ENCODE measurements at regions not wholly inside any gene's neighbourhood (a gene's known extent, or its start where the extent isn't known, plus 50 kb on each side); places are given as distances from the start of the nearest gene placed in this dataset.
"Not testable (repeated sequence)": the region's sequence is repeated elsewhere in the genome, so short reads cannot be mapped to it uniquely, and the experiment has no call there.

DNA sequence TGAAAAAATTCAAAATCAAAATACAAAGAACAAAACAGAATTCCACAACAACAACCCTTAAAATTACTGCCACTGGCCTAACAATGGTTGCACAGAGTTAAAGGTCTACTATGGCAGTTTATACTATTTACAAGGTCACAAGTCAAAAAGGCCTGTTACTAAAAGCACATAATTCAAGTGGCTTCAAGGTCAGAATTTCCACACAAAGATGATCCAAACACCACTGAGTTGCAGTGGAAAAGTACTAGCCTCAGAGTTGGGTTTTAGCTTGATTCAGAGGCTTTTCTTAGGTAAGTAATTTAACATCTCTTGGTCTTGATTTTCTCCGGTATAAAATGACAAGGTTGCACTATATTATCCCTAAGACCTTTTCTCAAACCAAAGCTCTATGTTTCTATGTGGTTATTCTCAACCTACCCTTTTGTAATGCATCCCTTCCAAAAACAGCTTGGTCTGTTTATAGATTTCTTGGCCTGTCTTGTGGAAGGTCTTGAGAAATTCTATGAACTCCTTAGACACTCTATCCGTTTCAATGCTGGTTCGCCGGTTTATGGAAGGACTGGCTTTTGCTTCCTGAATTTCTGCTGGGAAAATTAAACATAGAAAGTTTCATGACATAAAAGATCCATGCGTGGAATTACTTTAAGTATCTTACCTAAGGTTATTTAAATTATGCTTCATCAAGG lies 69.5 kb downstream of the MDH2 start:
- not testable (repeated sequence) for H3K9me3 ChIP-seq (replicated peaks); H3K4me1 ChIP-seq (replicated peaks); H3K27me3 ChIP-seq (replicated peaks); H3K4me3 ChIP-seq; DNase-seq (ENCODE audit: low read depth in 1 of 2, low spot score in 2 of 2); H3K36me3 ChIP-seq; H3K27ac ChIP-seq

DNA sequence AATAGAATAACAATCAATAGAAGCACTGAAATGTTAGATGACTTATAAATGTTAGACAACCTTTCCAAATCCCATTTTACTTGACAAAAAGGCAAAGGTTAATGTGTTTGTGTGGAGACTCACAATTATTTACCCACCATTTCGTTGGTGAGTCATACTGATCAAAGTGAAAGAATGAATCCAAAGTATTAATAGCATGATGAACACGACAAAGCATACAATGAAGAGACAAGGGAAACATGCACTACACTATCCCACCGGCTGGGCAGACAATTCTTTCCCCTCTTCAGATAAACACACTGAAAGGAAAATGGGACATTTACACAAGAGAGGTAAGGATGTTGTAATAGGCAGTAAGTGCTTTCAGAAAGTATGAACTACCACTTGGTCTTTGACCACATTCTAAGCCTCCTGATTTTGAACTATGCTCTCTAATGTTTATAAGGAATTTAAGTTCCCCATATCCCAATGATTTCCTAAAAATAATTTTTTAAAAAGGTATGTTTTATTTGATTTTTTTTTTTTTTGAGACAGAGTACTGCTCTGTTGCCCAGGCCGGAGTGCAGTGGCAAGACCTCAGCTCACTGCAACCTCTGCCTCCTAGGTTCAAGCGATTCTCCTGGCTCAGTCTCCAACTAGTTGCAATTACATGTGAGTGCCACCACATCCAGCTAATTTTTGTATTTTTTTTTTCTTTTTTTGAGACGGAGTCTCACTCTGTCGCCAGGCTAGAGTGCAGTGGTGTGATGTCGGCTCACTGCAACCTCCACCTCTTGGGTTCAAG lies 70.5 kb downstream of the MDH2 start:
- not testable (repeated sequence) for H3K9me3 ChIP-seq (replicated peaks); H3K27ac ChIP-seq; H3K4me3 ChIP-seq; H3K36me3 ChIP-seq; H3K27me3 ChIP-seq (replicated peaks); H3K4me1 ChIP-seq (replicated peaks)
- peak in 1 of 2 experiments; percentile 14 for DNase-seq (ENCODE audit: low read depth in 1 of 2, low spot score in 2 of 2)

DNA sequence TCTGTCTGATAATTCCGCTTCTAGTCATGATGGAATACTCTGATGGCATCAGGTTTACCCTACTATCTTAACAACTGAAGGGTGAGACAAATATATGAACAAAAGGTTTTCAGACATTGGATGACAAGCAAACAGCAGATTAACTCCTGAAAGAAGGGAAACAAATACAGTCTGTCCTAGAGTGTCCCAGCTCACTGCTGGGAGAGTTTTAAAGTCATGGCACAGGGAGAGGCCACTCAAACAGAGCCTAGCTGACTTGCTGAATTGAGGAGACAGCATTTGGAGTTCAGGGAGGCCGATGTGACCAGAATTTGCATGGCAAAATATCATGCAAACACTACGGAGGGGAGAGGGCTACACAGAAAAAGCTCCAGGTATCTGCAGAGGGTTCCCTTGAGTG lies 73.1 kb downstream of the MDH2 start:
- H3K27me3 ChIP-seq (replicated peaks): no peaks in the 10 kb centered on the region
- no peaks in the 10 kb centered on the region for H3K9me3 ChIP-seq (replicated peaks)
- H3K36me3 ChIP-seq: no peaks in the 10 kb centered on the region
- no peak for DNase-seq (ENCODE audit: low read depth in 1 of 2, low spot score in 2 of 2)
- no peak overlapping the region for H3K27ac ChIP-seq
- no peak overlapping the region for H3K4me3 ChIP-seq
- H3K4me1 ChIP-seq (replicated peaks): peaks cover 8% of the 10 kb centered on the region

DNA sequence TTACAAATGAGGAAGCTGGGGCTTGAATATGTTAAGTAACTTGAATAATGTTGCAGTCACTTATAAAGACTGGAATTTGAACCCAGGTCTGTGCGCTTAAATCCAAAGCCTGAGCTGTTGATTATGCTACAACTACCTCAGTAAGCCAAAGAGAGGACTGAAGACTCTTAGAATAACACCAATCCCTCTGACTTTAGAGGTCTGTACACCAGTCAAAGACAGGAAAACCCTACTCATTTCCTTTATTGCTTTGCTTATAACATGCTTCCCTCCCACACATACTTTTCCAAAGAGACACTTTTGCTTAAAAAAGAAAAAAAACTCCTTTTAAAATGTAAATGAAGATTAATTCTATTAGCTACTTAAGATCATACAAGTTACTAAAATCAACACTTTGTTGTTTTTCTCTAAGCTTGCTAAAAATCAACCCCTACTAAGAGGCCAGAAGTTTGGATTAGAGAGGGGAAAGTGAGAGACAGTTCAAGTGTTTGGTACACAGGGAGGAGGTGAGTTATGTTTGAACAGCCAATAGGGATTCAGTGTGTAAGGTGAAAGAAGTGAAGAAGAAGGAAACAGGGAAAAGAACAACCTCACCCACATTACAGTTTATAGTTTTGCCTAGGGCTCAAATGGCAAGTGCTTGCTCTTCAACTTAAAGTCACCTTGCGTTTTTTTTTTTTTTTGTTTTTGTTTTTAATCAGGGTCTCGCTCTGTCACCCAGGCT lies 74.8 kb downstream of the MDH2 start:
- DNase-seq (ENCODE audit: low read depth in 1 of 2, low spot score in 2 of 2): no peak

DNA sequence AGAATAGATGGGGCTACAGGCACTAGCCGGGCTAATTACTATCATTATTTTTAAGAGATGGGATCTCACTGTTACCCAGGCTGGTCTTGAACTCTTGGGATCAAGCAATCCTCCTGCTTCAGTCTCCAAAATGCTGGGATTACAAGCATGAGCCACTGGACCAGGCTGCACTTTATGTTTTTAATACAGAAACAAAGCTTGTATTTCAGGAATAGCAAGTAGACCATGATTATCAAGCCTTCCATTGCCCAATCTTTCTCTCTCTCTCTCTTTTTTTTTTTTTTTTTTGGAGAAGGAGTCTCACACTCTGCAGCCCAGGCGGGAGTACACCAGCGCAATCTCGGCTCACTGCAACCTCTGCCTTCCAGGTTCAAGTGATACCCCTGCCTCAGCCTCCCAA lies 75.4 kb downstream of the MDH2 start:
- H3K27ac ChIP-seq: no peak overlapping the region
- H3K4me3 ChIP-seq: no peak overlapping the region
- H3K36me3 ChIP-seq: no peaks in the 10 kb centered on the region
- no peak for DNase-seq (ENCODE audit: low read depth in 1 of 2, low spot score in 2 of 2)
- H3K9me3 ChIP-seq (replicated peaks): no peaks in the 10 kb centered on the region
- no peaks in the 10 kb centered on the region for H3K27me3 ChIP-seq (replicated peaks)
- H3K4me1 ChIP-seq (replicated peaks): peaks cover 5% of the 10 kb centered on the region

More for the DNA sequence above, 74.8 kb downstream of the MDH2 start:
- H3K27ac ChIP-seq: no peak overlapping the region
- no peaks in the 10 kb centered on the region for H3K9me3 ChIP-seq (replicated peaks)
- H3K4me3 ChIP-seq: no peak overlapping the region
- no peaks in the 10 kb centered on the region for H3K36me3 ChIP-seq
- no peaks in the 10 kb centered on the region for H3K27me3 ChIP-seq (replicated peaks)
- H3K4me1 ChIP-seq (replicated peaks): peaks cover 8% of the 10 kb centered on the region

DNA sequence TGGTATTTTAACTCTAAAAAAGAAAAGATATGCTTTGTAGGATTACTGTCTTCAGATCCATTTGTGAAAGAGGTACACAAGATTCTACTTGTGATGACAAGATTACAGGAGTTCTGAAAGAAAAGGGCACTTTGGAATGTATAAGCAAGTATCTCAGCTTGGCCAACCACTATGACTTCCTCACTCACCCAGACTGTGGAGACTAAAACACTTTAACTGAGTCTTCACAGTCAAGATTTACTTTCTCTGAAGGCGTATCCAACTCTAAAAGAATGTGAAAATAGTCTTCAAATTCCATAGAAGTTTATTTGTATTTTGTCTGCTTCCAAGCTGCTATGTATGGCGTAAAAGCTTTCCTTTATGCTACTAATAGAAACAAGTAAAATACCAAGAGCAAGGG lies 76.1 kb upstream of the SRRM3 start:
- peak in 1 of 2 experiments; percentile 29 for DNase-seq (ENCODE audit: low read depth in 1 of 2, low spot score in 2 of 2)
- Histone ChIP-seq H3K27ac (no peak overlapping the region), H3K4me1 (replicated peaks) (peaks cover 4% of the 10 kb centered on the region), H3K27me3 (replicated peaks) (no peaks in the 10 kb centered on the region), H3K4me3 (no peak overlapping the region), H3K36me3 (no peaks in the 10 kb centered on the region), H3K9me3 (replicated peaks) (no peaks in the 10 kb centered on the region)

DNA sequence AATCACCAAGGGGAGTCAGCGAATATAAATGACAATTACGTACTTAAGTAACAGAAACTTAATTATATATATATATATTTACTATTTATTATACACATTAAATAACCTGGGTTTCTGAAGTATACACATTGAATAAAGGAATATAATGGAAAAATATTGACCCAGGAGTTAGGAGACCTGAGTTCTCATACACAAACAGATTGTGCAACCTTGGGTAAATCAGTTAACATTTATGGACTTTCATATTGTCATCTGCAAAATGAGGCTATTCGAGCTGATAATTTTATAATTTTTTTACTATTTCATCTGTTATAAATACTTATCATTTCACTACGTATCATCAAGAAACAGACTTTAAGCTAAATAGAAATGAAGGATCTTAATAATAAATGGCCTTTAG lies 75.1 kb upstream of the SRRM3 start:
- Histone ChIP-seq H3K27me3 (replicated peaks) (no peaks in the 10 kb centered on the region), H3K4me3 (no peak overlapping the region), H3K9me3 (replicated peaks) (no peaks in the 10 kb centered on the region), H3K36me3 (no peaks in the 10 kb centered on the region), H3K27ac (no peak overlapping the region), H3K4me1 (replicated peaks) (peaks cover 4% of the 10 kb centered on the region)
- no peak for DNase-seq (ENCODE audit: low read depth in 1 of 2, low spot score in 2 of 2)

DNA sequence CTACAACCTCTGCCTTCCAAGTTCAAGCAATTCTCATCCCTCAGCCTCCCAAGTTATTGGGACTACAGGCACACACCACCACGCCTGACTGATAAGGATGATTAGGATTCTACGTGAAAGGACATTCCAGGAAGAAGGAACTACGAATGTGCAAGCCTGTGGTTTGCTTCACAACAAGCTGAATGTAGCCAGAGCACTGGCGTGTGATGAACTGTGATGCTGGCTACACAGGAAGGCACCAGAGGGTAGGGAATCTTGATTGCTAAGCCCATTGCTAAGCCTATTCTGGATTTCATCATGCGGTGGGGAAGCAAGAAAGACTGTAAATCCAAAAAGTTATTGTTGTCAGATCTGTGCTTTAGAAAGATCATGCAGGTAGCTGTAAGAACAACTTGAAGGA lies 72.3 kb upstream of the SRRM3 start:
- no peak for DNase-seq (ENCODE audit: low read depth in 1 of 2, low spot score in 2 of 2)

DNA sequence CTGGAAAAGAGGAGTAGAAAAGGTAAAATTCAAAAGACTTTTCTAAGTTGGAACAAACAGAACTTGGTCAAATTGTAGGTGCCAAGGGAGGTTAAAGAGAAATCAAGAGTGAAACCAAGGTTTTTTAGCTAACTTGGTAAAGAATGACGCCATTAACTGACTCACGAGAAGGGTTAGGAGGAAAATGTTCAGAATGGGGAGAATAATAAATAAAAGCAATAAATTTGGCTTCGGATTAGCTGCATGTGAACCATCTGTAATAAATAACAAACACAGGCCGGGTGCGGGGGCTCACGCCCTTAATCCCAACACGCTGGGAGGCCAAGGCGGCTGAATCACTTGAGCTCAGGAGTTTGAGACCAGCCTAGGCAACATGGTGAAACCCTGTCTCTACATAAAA lies 71.9 kb upstream of the SRRM3 start:
- Histone ChIP-seq H3K27me3 (replicated peaks) (no peaks in the 10 kb centered on the region), H3K9me3 (replicated peaks) (no peaks in the 10 kb centered on the region), H3K36me3 (no peaks in the 10 kb centered on the region), H3K27ac (no peak overlapping the region), H3K4me3 (no peak overlapping the region), H3K4me1 (replicated peaks) (peaks cover 4% of the 10 kb centered on the region)
- no peak for DNase-seq (ENCODE audit: low read depth in 1 of 2, low spot score in 2 of 2)

More for the DNA sequence above, 72.3 kb upstream of the SRRM3 start:
- Histone ChIP-seq H3K27me3 (replicated peaks) (no peaks in the 10 kb centered on the region), H3K4me1 (replicated peaks) (peaks cover 4% of the 10 kb centered on the region), H3K36me3 (no peaks in the 10 kb centered on the region), H3K4me3 (no peak overlapping the region), H3K27ac (no peak overlapping the region), H3K9me3 (replicated peaks) (no peaks in the 10 kb centered on the region)

DNA sequence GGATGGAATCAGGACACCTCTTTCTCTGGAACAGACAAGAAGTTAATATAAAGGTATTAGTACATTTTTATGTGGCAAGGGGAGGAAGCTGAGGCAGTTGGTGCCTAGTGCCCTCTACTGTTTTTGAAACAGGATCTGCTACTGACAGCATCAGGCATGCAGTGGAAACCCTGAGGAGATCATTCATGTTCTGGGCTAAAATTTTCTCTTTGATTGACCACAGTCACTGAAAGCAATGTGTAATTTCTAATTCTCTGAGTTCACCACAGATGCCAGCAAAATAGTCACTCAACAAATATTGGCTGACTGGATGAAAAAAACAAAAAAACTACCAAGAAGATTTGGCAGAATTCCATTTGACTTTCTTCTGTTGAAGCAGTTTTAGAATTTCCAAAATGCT lies 71.0 kb upstream of the SRRM3 start:
- H3K36me3 ChIP-seq; H3K4me1 ChIP-seq (replicated peaks); H3K27ac ChIP-seq; H3K9me3 ChIP-seq (replicated peaks); H3K27me3 ChIP-seq (replicated peaks); H3K4me3 ChIP-seq: not testable (repeated sequence)
- peak in 1 of 2 experiments; percentile 23 for DNase-seq (ENCODE audit: low read depth in 1 of 2, low spot score in 2 of 2)

DNA sequence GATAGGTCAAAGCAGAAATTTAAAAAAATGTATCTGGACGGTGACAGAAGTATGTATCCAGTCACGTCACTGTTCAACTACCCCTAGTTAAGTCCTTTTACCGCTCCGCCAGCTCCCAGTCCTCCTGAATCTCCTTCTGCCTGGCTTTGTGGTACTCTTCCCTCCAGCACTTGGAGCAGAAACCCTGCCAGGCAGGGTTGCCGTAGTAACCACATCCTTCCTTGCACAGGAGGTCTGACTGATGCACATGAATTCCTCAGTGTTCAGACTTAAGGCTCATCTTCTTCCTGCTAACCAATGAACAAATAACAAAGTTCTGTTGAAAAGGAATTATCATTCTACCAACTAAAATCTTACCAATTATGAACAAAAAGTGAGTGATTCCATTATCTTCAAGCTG lies 69.8 kb upstream of the SRRM3 start:
- not testable (repeated sequence) for H3K9me3 ChIP-seq (replicated peaks); H3K27ac ChIP-seq; H3K4me3 ChIP-seq; DNase-seq (ENCODE audit: low read depth in 1 of 2, low spot score in 2 of 2); H3K4me1 ChIP-seq (replicated peaks); H3K36me3 ChIP-seq; H3K27me3 ChIP-seq (replicated peaks)

DNA sequence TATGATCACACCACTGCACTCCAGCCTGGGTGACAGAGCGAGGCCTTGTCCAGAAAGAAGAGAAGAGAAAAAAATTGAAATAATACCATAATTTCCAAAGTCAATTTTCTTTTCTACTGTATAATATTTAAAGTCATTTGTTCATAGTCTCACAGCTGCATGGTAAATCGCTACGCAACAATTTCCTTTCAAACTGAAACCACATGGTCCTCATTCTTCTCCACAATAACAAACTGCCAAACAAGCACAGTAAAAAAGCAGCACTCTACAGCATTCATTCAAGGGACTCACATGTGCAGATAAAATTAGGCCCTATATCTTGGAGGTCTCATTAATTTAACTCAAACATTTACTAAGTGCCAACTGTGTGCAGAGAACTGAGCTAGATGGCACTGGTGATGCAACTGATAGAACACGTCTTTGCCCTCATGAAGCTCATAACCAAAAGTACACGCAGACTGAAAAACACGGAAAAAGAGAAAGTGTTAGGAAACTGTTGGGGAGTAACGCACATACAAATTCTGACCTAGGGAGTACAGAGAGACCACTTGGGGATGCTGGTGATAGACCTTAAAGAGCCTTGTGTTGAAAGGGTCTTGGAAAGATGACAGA lies 68.4 kb upstream of the SRRM3 start:
- DNase-seq (ENCODE audit: low read depth in 1 of 2, low spot score in 2 of 2): no peak
- Histone ChIP-seq H3K4me3 (no peak overlapping the region), H3K27me3 (replicated peaks) (no peaks in the 10 kb centered on the region), H3K36me3 (no peaks in the 10 kb centered on the region), H3K9me3 (replicated peaks) (no peaks in the 10 kb centered on the region), H3K4me1 (replicated peaks) (no peaks in the 10 kb centered on the region), H3K27ac (no peak overlapping the region)

DNA sequence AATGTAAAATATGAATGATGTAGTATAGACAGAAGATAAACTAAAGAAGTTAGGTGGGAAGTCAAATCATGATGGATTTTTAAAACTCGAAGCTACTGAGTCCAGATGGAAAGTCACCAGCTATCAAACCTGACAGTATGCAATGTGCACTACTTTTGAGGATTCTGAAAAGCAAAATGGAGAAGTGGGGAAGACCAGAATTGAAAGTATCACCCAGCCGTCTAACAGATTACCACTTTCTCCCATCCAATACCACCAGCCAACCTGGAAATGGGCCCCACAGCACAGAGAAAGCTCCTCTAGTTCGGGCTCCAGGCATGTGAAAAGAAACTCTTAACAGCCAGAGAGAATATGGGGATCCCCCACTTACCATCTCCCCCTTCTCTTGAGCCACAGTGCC lies 67.9 kb upstream of the SRRM3 start:
- H3K9me3 ChIP-seq (replicated peaks): no peaks in the 10 kb centered on the region

DNA sequence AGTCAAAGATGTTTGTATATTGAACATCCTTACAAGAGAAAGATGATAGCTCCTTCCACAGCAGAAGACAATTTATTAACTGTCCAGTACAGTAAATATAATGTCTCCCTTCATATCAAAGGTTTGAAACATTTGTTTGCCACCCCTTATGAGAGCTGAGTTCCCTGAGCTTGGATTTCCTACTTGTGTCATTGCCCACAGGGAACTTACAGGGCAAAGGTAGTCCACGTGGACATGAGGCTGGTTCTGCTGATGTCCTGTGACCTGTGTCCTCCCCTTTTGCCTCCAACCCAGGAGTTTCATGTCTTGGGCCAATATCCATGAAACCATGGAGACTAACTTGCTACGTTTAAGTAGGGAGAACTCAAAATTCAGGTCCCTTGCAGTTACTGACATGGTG lies 66.4 kb upstream of the SRRM3 start:
- H3K4me1 ChIP-seq (replicated peaks); H3K27ac ChIP-seq; H3K4me3 ChIP-seq; DNase-seq (ENCODE audit: low read depth in 1 of 2, low spot score in 2 of 2); H3K9me3 ChIP-seq (replicated peaks); H3K27me3 ChIP-seq (replicated peaks); H3K36me3 ChIP-seq: not testable (repeated sequence)

More for the DNA sequence above, 67.9 kb upstream of the SRRM3 start:
- no peak overlapping the region for H3K4me3 ChIP-seq
- no peaks in the 10 kb centered on the region for H3K4me1 ChIP-seq (replicated peaks)
- H3K36me3 ChIP-seq: no peaks in the 10 kb centered on the region
- H3K27me3 ChIP-seq (replicated peaks): no peaks in the 10 kb centered on the region
- H3K27ac ChIP-seq: no peak overlapping the region
- no peak for DNase-seq (ENCODE audit: low read depth in 1 of 2, low spot score in 2 of 2)
